HCT116 (cell line): ENCODE measurements at regions not wholly inside any gene's neighbourhood (a gene's known extent, or its start where the extent isn't known, plus 50 kb on each side); places are given as distances from the start of the nearest gene placed in this dataset.

Experiments
- ATAC-seq: fragments of 200-7000 bp; cut with Tn5 transposase; 2 replicates; pipeline ENCODE4 v1.9.1; 2020; ENCODE audit warnings: mild to moderate bottlenecking, moderate library complexity
- BruUV-seq: library from RNA; stranded (reverse); fragments of 400-500 nt; replicated peaks from 2 replicates; lab custom pipeline; 2021; lab: Mats Ljungman, UMichigan
- CTCF ChIA-PET: fragments of 300-600 bp; sonication (Branson Sonifier 250); formaldehyde crosslinking; loops from one replicate; lab custom pipeline; 2021; ENCODE audit warnings: antibody characterized with exemption; lab: Charles Lee
- POLR2A ChIA-PET: fragments of 300-600, 350-600 bp; sonication (Branson Sonifier 250); formaldehyde crosslinking; loops from one replicate; lab custom pipeline; 2021; ENCODE audit warnings: antibody characterized with exemption; lab: Charles Lee
- RAD21 ChIA-PET, 2 experiments: fragments of 300-600 bp; sonication (Branson Sonifier 250); formaldehyde crosslinking; loops; one replicate each; lab custom pipeline; 2023; ENCODE audit warnings: low total read pairs in 2 of 2; ENCODE audit not compliant: uncharacterized antibody in 2 of 2, unreplicated experiment in 2 of 2, low non-redundant PET in 1 of 2; lab: Charles Lee
- DNase-seq: peaks from one replicate; pipeline ENCODE4 v3.0.0-alpha.2; 2010; ENCODE audit warnings: low read depth, low spot score
- H2AFZ ChIP-seq: fragments of 200-600 bp; shearing (Covaris generic), sonication (generic); 2 replicates; pipeline ENCODE4 v1.6.1; 2017; ENCODE audit warnings: low read depth, mixed run types, mixed read lengths, antibody characterized with exemption, low read length; ENCODE audit not compliant: poor library complexity, severe bottlenecking
- H3K27ac ChIP-seq: 2 replicates; pipeline ENCODE4 v1.5.1; 2012; ENCODE audit warnings: low read depth, low read length
- H3K27me3 ChIP-seq: fragments of 200-600 bp; sonication (generic); 2 replicates; pipeline ENCODE4 v1.6.1; 2016; ENCODE audit warnings: mixed run types, low read length, mixed read lengths; ENCODE audit not compliant: insufficient read depth
- H3K36me3 ChIP-seq, 2 experiments: fragments of 200-500 bp in 1 of 2; fragments of 200-600 bp in 1 of 2; sonication (Bioruptor generic) in 1 of 2; sonication (generic) in 1 of 2; 2 replicates each; pipeline versions ENCODE4 v1.5.1 to v1.6.1; 2014 to 2016; ENCODE audit warnings: low read length in 2 of 2, inconsistent platforms in 1 of 2, mixed read lengths in 1 of 2, mixed run types in 1 of 2; ENCODE audit not compliant: insufficient read depth in 2 of 2, control insufficient read depth in 1 of 2
- H3K4me1 ChIP-seq, 2 experiments: fragments of 200-600 bp in 1 of 2; sonication (generic) in 1 of 2; 2 replicates each; pipeline versions ENCODE4 v1.5.1 to v1.6.1; 2012 to 2017; ENCODE audit warnings: low read length in 2 of 2, inconsistent platforms in 1 of 2, mild to moderate bottlenecking in 1 of 2, mixed read lengths in 1 of 2, mixed run types in 1 of 2, moderate library complexity in 1 of 2; ENCODE audit not compliant: insufficient read depth in 2 of 2, control insufficient read depth in 1 of 2
- H3K4me2 ChIP-seq: fragments of 200-600 bp; sonication (generic); 2 replicates; pipeline ENCODE4 v1.6.1; 2017; ENCODE audit warnings: mixed run types, low read length, mixed read lengths
- H3K4me3 ChIP-seq, 2 experiments: fragments of 200-600 bp in 1 of 2; sonication (generic) in 1 of 2; replicated peaks in 1 of 2; 2 replicates each; pipeline ENCODE4 v1.5.1; 2011 to 2016; ENCODE audit warnings: low read length in 2 of 2, control low read depth in 1 of 2, low read depth in 1 of 2, mild to moderate bottlenecking in 1 of 2, mixed read lengths in 1 of 2, mixed run types in 1 of 2
- H3K79me2 ChIP-seq: fragments of 200-600 bp; sonication (generic); 2 replicates; pipeline ENCODE4 v1.6.1; 2017; ENCODE audit warnings: mild to moderate bottlenecking, mixed run types, low read length, moderate library complexity, mixed read lengths; ENCODE audit not compliant: insufficient read depth
- H3K9ac ChIP-seq: fragments of 200-600 bp; sonication (generic); 2 replicates; pipeline ENCODE4 v1.6.1; 2016; ENCODE audit warnings: low read length, mixed read lengths
- H3K9me2 ChIP-seq: fragments of 200-600 bp; sonication (generic), shearing (Covaris generic); 2 replicates; pipeline ENCODE4 v1.6.1; 2017; ENCODE audit warnings: mixed run types, mild to moderate bottlenecking, moderate library complexity; ENCODE audit not compliant: insufficient read depth
- H3K9me3 ChIP-seq, 2 experiments: fragments of 200-500 bp in 1 of 2; fragments of 200-600 bp in 1 of 2; sonication (Bioruptor generic) in 1 of 2; sonication (generic) in 1 of 2; 2 replicates each; pipeline ENCODE4 v1.6.1; 2014 to 2017; ENCODE audit warnings: low read length in 2 of 2, mixed read lengths in 2 of 2, inconsistent platforms in 1 of 2, low read depth in 1 of 2, mild to moderate bottlenecking in 1 of 2, mixed run types in 1 of 2, moderate library complexity in 1 of 2; ENCODE audit not compliant: control insufficient read depth in 1 of 2, insufficient read depth in 1 of 2
- H4K20me1 ChIP-seq: fragments of 200-600 bp; sonication (generic), shearing (Covaris generic); 2 replicates; pipeline ENCODE4 v1.6.1; 2017; ENCODE audit warnings: mixed run types, mild to moderate bottlenecking, moderate library complexity; ENCODE audit not compliant: insufficient read depth
- CBX3 ChIP-seq: IDR thresholded peaks from 2 replicates; pipeline ENCODE4 v1.6.1; 2012; ENCODE audit warnings: low read depth
- CEBPB ChIP-seq: IDR thresholded peaks from 2 replicates; pipeline ENCODE4 v1.6.1; 2012; ENCODE audit warnings: low read depth
- EGR1 ChIP-seq: IDR thresholded peaks from 2 replicates; pipeline ENCODE4 v1.6.1; 2012; ENCODE audit warnings: low read depth
- ELF1 ChIP-seq: IDR thresholded peaks from 2 replicates; pipeline ENCODE4 v1.6.1; 2012; ENCODE audit warnings: low read depth, borderline replicate concordance
- EZH2phosphoT487 ChIP-seq: fragments of 200-600 bp; IDR thresholded peaks from 2 replicates; pipeline ENCODE4 v1.6.1; 2018; ENCODE audit warnings: antibody characterized with exemption, borderline replicate concordance
- FOSL1 ChIP-seq: IDR thresholded peaks from 2 replicates; pipeline ENCODE4 v1.6.1; 2012; ENCODE audit warnings: low read depth
- JUND ChIP-seq: IDR thresholded peaks from 2 replicates; pipeline ENCODE4 v1.6.1; 2012
- POLR2A ChIP-seq: IDR thresholded peaks from 2 replicates; pipeline ENCODE4 v1.7.0; 2011; ENCODE audit warnings: borderline replicate concordance; ENCODE audit not compliant: insufficient read depth, insufficient read length; ENCODE audit errors: extremely low read depth
- POLR2AphosphoS5 ChIP-seq: IDR thresholded peaks from 2 replicates; pipeline ENCODE4 v1.6.1; 2011; ENCODE audit warnings: mild to moderate bottlenecking, low read depth, low read length, moderate library complexity
- SIN3A ChIP-seq: IDR thresholded peaks from 2 replicates; pipeline ENCODE4 v1.6.1; 2012; ENCODE audit warnings: low read depth
- SP1 ChIP-seq: IDR thresholded peaks from 2 replicates; pipeline ENCODE4 v1.6.1; 2012; ENCODE audit warnings: low read depth
- SRF ChIP-seq: IDR thresholded peaks from 2 replicates; pipeline ENCODE4 v1.6.1; 2012; ENCODE audit warnings: low read depth
- TCF7L2 ChIP-seq: IDR thresholded peaks from 2 replicates; pipeline ENCODE4 v1.7.0; 2011; ENCODE audit warnings: borderline replicate concordance, inconsistent platforms; ENCODE audit not compliant: insufficient read depth, insufficient read length; ENCODE audit errors: extremely low read depth
- ZFX ChIP-seq: fragments of 450-650 bp; IDR thresholded peaks from 2 replicates; pipeline ENCODE4 v1.6.1; 2017
- ZNF274 ChIP-seq: fragments of 200-500 bp; sonication (Bioruptor generic); IDR thresholded peaks from 2 replicates; pipeline ENCODE4 v1.6.1; 2014; ENCODE audit warnings: mild to moderate bottlenecking, low read depth, low read length, inconsistent platforms
- intact Hi-C: fragments of 100-400 bp; cut with micrococcal nuclease; formaldehyde crosslinking; loops from 2 replicates; pipeline ENCODE4 v1.10.0; 2022
- TF ChIP-seq, protein P1 (sequence below): IDR thresholded peaks from 2 replicates; pipeline ENCODE4 v1.6.1; 2012
- TF ChIP-seq, protein P2 (sequence below), 3 experiments: fragments of 200-600 bp in 1 of 3; sonication (generic) in 1 of 3; IDR thresholded peaks in 2 of 3; conservative IDR thresholded peaks in 1 of 3; 2 replicates each; pipeline ENCODE4 v1.5.1; 2012 to 2017; ENCODE audit warnings: low read depth in 2 of 3, low read length in 2 of 3, antibody characterized with exemption in 1 of 3, borderline replicate concordance in 1 of 3, control low read depth in 1 of 3, mild to moderate bottlenecking in 1 of 3, mixed read lengths in 1 of 3, mixed run types in 1 of 3, moderate library complexity in 1 of 3; ENCODE audit not compliant: insufficient read depth in 1 of 3
- TF ChIP-seq, protein P3 (sequence below): IDR thresholded peaks from 2 replicates; pipeline ENCODE4 v1.6.1; 2012
- TF ChIP-seq, protein P4 (sequence below): IDR thresholded peaks from 2 replicates; pipeline ENCODE4 v1.6.1; 2012; ENCODE audit warnings: low read depth
- TF ChIP-seq, protein P5 (sequence below): IDR thresholded peaks from 2 replicates; pipeline ENCODE4 v1.6.1; 2011; ENCODE audit warnings: mild to moderate bottlenecking, low read length, moderate library complexity; ENCODE audit not compliant: insufficient replicate concordance; ENCODE audit errors: extremely low read depth

DNA sequence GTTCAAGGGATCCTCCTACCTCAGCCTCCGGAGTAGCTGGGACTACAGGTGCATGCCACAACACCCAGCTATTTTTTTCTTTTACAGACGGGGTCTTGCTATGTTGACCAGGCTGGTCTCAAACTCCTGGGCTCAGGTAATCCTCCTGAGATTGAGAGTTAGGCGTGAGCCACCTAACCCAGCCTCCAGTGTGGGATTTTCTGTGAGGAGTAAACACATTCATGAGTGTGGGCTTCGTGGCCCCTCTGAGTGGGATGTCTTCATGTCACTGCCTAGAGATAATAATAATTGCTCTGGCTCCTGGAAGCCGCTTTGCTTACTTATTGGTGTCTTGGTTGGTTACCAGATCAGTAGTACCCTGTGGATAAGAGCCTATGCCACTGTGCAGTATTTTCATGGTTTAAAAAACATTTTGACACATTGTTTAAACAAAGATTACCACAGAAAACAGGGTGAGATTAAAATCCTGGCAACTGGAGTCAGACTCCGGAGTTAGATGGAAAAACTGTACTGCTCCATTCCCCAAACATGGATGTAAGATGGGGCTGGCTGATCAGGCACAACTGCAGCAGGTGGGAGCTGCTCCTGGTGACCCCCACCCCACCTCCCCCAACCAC, 159.1 kb upstream of the RAB4A start:
- ATAC-seq (no peak), DNase-seq (no peak)
- no peak overlapping the region for H3K9ac ChIP-seq
- no peaks in the 10 kb centered on the region; the same call in 1 of the 2 replicates for H3K27me3 ChIP-seq
- no peaks in the 10 kb centered on the region for H3K9me2 ChIP-seq
- H3K27ac ChIP-seq = no peak overlapping the region
- no peaks in the 10 kb centered on the region for H3K79me2 ChIP-seq
- no peaks in the 10 kb centered on the region for H3K4me1 ChIP-seq
- no peak overlapping the region for H3K4me3 ChIP-seq
- ChIA-PET CTCF (no interaction called here), POLR2A (no interaction called here), RAD21 (no interaction called here)
- intact Hi-C loops = no loop called here
- no peaks in the 10 kb centered on the region for H3K9me3 ChIP-seq
- no TSS peak for BruUV-seq
- TF ChIP-seq SRF (no peak), CBX3 (no peak), TCF7L2 (no peak), JUND (no peak), EGR1 (no peak), ZNF274 (no peak), ZFX (no peak), POLR2A (no peak), FOSL1 (no peak), CEBPB (no peak), SIN3A (no peak), ELF1 (no peak), SP1 (no peak), EZH2phosphoT487 (no peak), POLR2AphosphoS5 (no peak)
- TF ChIP-seq, protein P1, sequence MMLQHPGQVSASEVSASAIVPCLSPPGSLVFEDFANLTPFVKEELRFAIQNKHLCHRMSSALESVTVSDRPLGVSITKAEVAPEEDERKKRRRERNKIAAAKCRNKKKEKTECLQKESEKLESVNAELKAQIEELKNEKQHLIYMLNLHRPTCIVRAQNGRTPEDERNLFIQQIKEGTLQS = no peak
- TF ChIP-seq, protein P2, sequence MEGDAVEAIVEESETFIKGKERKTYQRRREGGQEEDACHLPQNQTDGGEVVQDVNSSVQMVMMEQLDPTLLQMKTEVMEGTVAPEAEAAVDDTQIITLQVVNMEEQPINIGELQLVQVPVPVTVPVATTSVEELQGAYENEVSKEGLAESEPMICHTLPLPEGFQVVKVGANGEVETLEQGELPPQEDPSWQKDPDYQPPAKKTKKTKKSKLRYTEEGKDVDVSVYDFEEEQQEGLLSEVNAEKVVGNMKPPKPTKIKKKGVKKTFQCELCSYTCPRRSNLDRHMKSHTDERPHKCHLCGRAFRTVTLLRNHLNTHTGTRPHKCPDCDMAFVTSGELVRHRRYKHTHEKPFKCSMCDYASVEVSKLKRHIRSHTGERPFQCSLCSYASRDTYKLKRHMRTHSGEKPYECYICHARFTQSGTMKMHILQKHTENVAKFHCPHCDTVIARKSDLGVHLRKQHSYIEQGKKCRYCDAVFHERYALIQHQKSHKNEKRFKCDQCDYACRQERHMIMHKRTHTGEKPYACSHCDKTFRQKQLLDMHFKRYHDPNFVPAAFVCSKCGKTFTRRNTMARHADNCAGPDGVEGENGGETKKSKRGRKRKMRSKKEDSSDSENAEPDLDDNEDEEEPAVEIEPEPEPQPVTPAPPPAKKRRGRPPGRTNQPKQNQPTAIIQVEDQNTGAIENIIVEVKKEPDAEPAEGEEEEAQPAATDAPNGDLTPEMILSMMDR (IDR thresholded peaks at IDR 0.05 in 2 of 3, conservative IDR thresholded peaks at IDR 0.05 in 1 of 3; ENCODE audit: borderline replicate concordance in 1 of 3, insufficient read depth in 1 of 3, low read depth in 2 of 3, low read length in 2 of 3) = no peak
- TF ChIP-seq, protein P3, sequence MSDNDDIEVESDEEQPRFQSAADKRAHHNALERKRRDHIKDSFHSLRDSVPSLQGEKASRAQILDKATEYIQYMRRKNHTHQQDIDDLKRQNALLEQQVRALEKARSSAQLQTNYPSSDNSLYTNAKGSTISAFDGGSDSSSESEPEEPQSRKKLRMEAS = no peak
- TF ChIP-seq, protein P4, sequence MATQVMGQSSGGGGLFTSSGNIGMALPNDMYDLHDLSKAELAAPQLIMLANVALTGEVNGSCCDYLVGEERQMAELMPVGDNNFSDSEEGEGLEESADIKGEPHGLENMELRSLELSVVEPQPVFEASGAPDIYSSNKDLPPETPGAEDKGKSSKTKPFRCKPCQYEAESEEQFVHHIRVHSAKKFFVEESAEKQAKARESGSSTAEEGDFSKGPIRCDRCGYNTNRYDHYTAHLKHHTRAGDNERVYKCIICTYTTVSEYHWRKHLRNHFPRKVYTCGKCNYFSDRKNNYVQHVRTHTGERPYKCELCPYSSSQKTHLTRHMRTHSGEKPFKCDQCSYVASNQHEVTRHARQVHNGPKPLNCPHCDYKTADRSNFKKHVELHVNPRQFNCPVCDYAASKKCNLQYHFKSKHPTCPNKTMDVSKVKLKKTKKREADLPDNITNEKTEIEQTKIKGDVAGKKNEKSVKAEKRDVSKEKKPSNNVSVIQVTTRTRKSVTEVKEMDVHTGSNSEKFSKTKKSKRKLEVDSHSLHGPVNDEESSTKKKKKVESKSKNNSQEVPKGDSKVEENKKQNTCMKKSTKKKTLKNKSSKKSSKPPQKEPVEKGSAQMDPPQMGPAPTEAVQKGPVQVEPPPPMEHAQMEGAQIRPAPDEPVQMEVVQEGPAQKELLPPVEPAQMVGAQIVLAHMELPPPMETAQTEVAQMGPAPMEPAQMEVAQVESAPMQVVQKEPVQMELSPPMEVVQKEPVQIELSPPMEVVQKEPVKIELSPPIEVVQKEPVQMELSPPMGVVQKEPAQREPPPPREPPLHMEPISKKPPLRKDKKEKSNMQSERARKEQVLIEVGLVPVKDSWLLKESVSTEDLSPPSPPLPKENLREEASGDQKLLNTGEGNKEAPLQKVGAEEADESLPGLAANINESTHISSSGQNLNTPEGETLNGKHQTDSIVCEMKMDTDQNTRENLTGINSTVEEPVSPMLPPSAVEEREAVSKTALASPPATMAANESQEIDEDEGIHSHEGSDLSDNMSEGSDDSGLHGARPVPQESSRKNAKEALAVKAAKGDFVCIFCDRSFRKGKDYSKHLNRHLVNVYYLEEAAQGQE = no peak
- TF ChIP-seq, protein P5, sequence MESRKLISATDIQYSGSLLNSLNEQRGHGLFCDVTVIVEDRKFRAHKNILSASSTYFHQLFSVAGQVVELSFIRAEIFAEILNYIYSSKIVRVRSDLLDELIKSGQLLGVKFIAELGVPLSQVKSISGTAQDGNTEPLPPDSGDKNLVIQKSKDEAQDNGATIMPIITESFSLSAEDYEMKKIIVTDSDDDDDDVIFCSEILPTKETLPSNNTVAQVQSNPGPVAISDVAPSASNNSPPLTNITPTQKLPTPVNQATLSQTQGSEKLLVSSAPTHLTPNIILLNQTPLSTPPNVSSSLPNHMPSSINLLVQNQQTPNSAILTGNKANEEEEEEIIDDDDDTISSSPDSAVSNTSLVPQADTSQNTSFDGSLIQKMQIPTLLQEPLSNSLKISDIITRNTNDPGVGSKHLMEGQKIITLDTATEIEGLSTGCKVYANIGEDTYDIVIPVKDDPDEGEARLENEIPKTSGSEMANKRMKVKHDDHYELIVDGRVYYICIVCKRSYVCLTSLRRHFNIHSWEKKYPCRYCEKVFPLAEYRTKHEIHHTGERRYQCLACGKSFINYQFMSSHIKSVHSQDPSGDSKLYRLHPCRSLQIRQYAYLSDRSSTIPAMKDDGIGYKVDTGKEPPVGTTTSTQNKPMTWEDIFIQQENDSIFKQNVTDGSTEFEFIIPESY = no peak
- no peaks in the 10 kb centered on the region for H4K20me1 ChIP-seq
- H2AFZ ChIP-seq = no peak overlapping the region
- H3K4me2 ChIP-seq = no peak overlapping the region
- H3K36me3 ChIP-seq = no peaks in the 10 kb centered on the region
